ENCODE measurements at regions not wholly inside any gene's neighbourhood (a gene's known extent, or its start where the extent isn't known, plus 50 kb on each side); places are given as distances from the start of the nearest gene placed in this dataset.

GRCh38 chr6:91130126-91130525 lies 543.3 kb upstream of the MAP3K7 start:
- TF ChIP-seq, protein P1, sequence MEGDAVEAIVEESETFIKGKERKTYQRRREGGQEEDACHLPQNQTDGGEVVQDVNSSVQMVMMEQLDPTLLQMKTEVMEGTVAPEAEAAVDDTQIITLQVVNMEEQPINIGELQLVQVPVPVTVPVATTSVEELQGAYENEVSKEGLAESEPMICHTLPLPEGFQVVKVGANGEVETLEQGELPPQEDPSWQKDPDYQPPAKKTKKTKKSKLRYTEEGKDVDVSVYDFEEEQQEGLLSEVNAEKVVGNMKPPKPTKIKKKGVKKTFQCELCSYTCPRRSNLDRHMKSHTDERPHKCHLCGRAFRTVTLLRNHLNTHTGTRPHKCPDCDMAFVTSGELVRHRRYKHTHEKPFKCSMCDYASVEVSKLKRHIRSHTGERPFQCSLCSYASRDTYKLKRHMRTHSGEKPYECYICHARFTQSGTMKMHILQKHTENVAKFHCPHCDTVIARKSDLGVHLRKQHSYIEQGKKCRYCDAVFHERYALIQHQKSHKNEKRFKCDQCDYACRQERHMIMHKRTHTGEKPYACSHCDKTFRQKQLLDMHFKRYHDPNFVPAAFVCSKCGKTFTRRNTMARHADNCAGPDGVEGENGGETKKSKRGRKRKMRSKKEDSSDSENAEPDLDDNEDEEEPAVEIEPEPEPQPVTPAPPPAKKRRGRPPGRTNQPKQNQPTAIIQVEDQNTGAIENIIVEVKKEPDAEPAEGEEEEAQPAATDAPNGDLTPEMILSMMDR (IDR thresholded peaks at IDR 0.05; ENCODE audit: insufficient read depth, low read length): no peak
- TF ChIP-seq GABPA (IDR thresholded peaks at IDR 0.05; ENCODE audit: low read depth): no peak
